Kidney (tissue), 13 donors: ENCODE measurements at regions not wholly inside any gene's neighbourhood (a gene's known extent, or its start where the extent isn't known, plus 50 kb on each side); places are given as distances from the start of the nearest gene placed in this dataset.

Experiments used
- DNase-seq, 5 donors: peaks; one replicate each; pipeline ENCODE4 v3.0.0-alpha.2; 2013 to 2020
- FAIRE-seq: peaks from 2 replicates; lab custom pipeline; 2012; peaks lifted over from hg19 to GRCh38; lab: Jason Lieb, UNC
- H3K27ac ChIP-seq, 2 donors: one replicate each; pipeline ENCODE4 v1.7.0; 2013; ENCODE audit warnings: low read depth in 2 of 2, low read length in 2 of 2, inconsistent platforms in 1 of 2
- H3K27me3 ChIP-seq: one replicate; pipeline ENCODE4 v1.7.1; 2013; ENCODE audit warnings: low read length, inconsistent platforms; ENCODE audit not compliant: control insufficient read depth, insufficient read depth
- H3K36me3 ChIP-seq, 3 donors: one replicate each; pipeline versions ENCODE4 v1.7.0 to v1.7.1; 2013; ENCODE audit warnings: low read length in 3 of 3, control low read depth in 1 of 3, inconsistent platforms in 1 of 3; ENCODE audit not compliant: insufficient read depth in 3 of 3, control insufficient read depth in 2 of 3
- H3K4me1 ChIP-seq, 3 donors: one replicate each; pipeline versions ENCODE4 v1.7.0 to v1.7.1; 2013; ENCODE audit warnings: low read length in 3 of 3, inconsistent platforms in 1 of 3, low read depth in 1 of 3; ENCODE audit not compliant: control insufficient read depth in 2 of 3, insufficient read depth in 2 of 3
- H3K4me3 ChIP-seq, 3 donors: one replicate each; pipeline versions ENCODE4 v1.7.0 to v1.8.1; 2013; ENCODE audit warnings: low read length in 3 of 3, control low read depth in 1 of 3, inconsistent platforms in 1 of 3
- H3K9ac ChIP-seq, 3 donors: one replicate each; pipeline versions ENCODE4 v1.7.0 to v1.7.1; 2013; ENCODE audit warnings: low read length in 3 of 3, control low read depth in 1 of 3, inconsistent platforms in 1 of 3
- H3K9me3 ChIP-seq, 3 donors: one replicate each; pipeline versions ENCODE4 v1.7.0 to v1.7.1; 2013; ENCODE audit warnings: low read length in 3 of 3, control low read depth in 1 of 3, inconsistent platforms in 1 of 3; ENCODE audit not compliant: control insufficient read depth in 2 of 3, insufficient read depth in 1 of 3
- CTCF ChIP-seq: IDR thresholded peaks from 3 replicates; pipeline ENCODE4 v1.5.1; 2012; ENCODE audit warnings: mild to moderate bottlenecking, moderate library complexity, borderline replicate concordance; ENCODE audit not compliant: insufficient read depth; ENCODE audit errors: extremely low read depth
- intact Hi-C: fragments of 100-400 bp; cut with DNase I; formaldehyde crosslinking; loops from one replicate; pipeline ENCODE4 v1.11.1; 2022
- donor health status: control.
- donor health status: control.
- donor health status: control.
- donor health status: control.
- donor health status: control.
- donor health status: DM: yes; HTN: yes; CAD: no.
- donor health status: Normal renal cell carcinoma (clear cell type).

GRCh38 chr11:92765082-92765840 lies 204.2 kb upstream of the MTNR1B start:
- Histone ChIP-seq H3K4me3 (no peak overlapping the region), H3K27ac (no peak overlapping the region), H3K36me3 (no peaks in the 10 kb centered on the region), H3K9ac (no peak overlapping the region), H3K4me1 (no peaks in the 10 kb centered on the region), H3K9me3 (no peaks in the 10 kb centered on the region), H3K27me3 (no peaks in the 10 kb centered on the region)
- FAIRE-seq: no peak
- TF ChIP-seq CTCF: no peak
- DNase-seq: no peak
- intact Hi-C loops: no loop called here

- no peak for FAIRE-seq
- no peak for TF ChIP-seq CTCF
- Histone ChIP-seq H3K4me3 (peak overlapping the region in 2 of 3 donors; percentile 19 to 31), H3K27ac (no peak overlapping the region), H3K27me3 (no peaks in the 10 kb centered on the region), H3K9me3 (no peaks in the 10 kb centered on the region), H3K36me3 (no peaks in the 10 kb centered on the region), H3K9ac (peak overlapping the region in 1 of 3 donors; percentile 22), H3K4me1 (no peaks in the 10 kb centered on the region)
- intact Hi-C loops: no loop called here
- peak; percentile 63 to 95 (median 84) for DNase-seq
These were observed 203.5 kb upstream of the MTNR1B start for GRCh38 chr11:92765965-92766371.

- peak overlapping the region in 1 of 3 donors; percentile 31 for H3K4me3 ChIP-seq
- FAIRE-seq: no peak
These were observed 202.8 kb upstream of the MTNR1B start for GRCh38 chr11:92766698-92767097.

More at GRCh38 chr11:92766698-92767097, 202.8 kb upstream of the MTNR1B start:
- TF ChIP-seq CTCF: no peak
- no peak for DNase-seq
- no peaks in the 10 kb centered on the region for H3K9me3 ChIP-seq
- H3K9ac ChIP-seq: no peak overlapping the region
- no peaks in the 10 kb centered on the region for H3K27me3 ChIP-seq
- intact Hi-C loops: no loop called here
- no peak overlapping the region for H3K27ac ChIP-seq
- H3K36me3 ChIP-seq: no peaks in the 10 kb centered on the region
- no peaks in the 10 kb centered on the region for H3K4me1 ChIP-seq
